Lower leg skin (tissue), 4 donors: ENCODE measurements at regions not wholly inside any gene's neighbourhood (a gene's known extent, or its start where the extent isn't known, plus 50 kb on each side); places are given as distances from the start of the nearest gene placed in this dataset.

ENCODE experiments used
- DNase-seq, 2 donors: peaks; one replicate each; pipeline ENCODE4 v3.0.0-alpha.2; 2019; ENCODE audit warnings: low spot score in 2 of 2
- H3K4me3 ChIP-seq: fragments of 200-600 bp; sonication (generic); 2 replicates; pipeline ENCODE4 v1.5.1; 2017; ENCODE audit warnings: mild to moderate bottlenecking, low read depth; ENCODE audit not compliant: poor library complexity, severe bottlenecking
- POLR2A ChIP-seq, 2 donors: fragments of 450-650 bp; IDR thresholded peaks; one replicate each; pipeline ENCODE4 v1.6.1; 2016 to 2017; ENCODE audit warnings: antibody characterized with exemption in 2 of 2, mild to moderate bottlenecking in 1 of 2, moderate library complexity in 1 of 2
- WGBS, 2 donors: methylation state at CpG; one replicate each; pipeline ENCODE4 v1.1.5; 2018; 5-methylcytosine and 5-hydroxymethylcytosine counted together
- intact Hi-C: fragments of 100-400 bp; cut with DNase I; formaldehyde crosslinking; loops from one replicate; pipeline ENCODE4 v1.15.0; 2023; ENCODE audit warnings: low total_unique reads
- TF ChIP-seq, protein P1 (sequence below), 3 donors: fragments of 450-650 bp; IDR thresholded peaks; one replicate each; pipeline ENCODE4 v1.5.1; 2016; ENCODE audit warnings: antibody characterized with exemption in 3 of 3, mild to moderate bottlenecking in 3 of 3, moderate library complexity in 2 of 3

DNA sequence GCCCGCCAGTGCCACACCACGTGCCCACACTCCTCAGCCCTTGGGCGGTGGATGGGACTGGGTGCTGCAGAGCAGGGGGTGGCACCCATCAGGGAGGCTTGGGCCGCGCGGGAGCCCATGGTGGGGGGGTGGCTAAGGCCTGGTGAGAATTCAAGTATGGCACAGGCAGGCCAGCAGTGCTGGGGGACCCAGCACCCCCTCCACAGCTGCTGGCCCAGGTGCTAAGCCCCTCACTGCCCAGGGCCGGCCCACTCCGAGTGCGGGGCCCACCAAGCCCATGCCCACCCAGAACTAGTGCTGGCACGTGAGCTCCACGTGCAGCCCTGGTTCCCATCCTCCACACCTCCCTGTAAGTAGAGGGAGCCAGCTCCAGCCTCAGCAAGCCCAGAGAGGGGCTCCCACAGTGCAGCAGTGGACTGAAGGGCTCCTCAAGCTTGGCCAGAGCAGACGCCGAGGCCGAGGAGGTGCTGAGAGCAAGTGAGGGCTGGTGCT is 1091.1 kb upstream of the GJE1 start:
- intact Hi-C loops: no loop called here
- no peak overlapping the region for H3K4me3 ChIP-seq
- WGBS, 2 donors: 91 to 96% methylated on average over 6 to 9 of the region's 14 CpGs
- DNase-seq: no peak
- TF ChIP-seq, protein P1, sequence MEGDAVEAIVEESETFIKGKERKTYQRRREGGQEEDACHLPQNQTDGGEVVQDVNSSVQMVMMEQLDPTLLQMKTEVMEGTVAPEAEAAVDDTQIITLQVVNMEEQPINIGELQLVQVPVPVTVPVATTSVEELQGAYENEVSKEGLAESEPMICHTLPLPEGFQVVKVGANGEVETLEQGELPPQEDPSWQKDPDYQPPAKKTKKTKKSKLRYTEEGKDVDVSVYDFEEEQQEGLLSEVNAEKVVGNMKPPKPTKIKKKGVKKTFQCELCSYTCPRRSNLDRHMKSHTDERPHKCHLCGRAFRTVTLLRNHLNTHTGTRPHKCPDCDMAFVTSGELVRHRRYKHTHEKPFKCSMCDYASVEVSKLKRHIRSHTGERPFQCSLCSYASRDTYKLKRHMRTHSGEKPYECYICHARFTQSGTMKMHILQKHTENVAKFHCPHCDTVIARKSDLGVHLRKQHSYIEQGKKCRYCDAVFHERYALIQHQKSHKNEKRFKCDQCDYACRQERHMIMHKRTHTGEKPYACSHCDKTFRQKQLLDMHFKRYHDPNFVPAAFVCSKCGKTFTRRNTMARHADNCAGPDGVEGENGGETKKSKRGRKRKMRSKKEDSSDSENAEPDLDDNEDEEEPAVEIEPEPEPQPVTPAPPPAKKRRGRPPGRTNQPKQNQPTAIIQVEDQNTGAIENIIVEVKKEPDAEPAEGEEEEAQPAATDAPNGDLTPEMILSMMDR (IDR thresholded peaks at IDR 0.05): no peak
- TF ChIP-seq POLR2A (IDR thresholded peaks at IDR 0.05): no peak

DNA sequence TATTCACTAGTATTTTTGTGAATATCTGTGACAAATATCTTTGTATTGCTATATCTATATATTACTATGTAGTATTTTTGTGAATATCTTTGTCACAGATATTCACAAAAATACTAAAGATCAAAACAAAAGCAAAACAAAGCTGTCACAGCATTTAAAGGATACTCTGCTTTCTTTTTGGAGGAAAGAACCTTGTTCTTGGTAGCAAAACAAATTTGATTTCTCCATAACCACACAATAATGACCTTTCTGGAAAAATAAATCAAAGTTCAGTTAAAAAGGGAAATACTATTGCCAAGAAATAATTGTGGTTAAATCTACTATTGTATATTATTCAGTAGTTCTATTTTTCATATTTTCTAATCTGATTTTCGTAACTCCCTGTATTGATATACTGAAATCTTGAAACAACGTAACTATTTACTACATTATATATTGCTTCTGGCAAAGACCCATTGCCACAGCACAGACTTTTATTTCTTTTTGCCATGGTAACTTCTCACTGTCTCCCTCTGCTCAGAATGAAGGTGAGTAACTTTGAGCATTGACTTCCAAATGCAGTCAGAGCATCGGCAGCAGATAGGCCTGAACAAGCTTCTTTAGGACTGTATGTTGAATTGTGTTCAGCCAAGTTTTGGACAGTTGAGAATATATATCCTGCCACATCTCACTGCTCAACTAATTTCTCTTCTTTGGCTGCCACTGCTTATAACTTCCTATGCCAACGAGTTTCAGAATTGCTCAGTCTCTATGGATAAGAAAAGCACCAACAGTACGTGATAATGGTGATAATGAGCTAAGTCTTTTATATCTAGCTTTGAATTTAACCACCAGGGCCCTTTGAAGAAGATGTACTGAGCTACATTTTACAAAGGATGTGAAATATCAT is 1097.2 kb upstream of the GJE1 start:
- 77% methylated on average over 5 of the region's 5 CpGs for WGBS, 2 donors
- no peak overlapping the region for H3K4me3 ChIP-seq
- intact Hi-C loops: no loop called here
- TF ChIP-seq, protein P1 (IDR thresholded peaks at IDR 0.05): no peak
- TF ChIP-seq POLR2A (IDR thresholded peaks at IDR 0.05): no peak
- DNase-seq: no peak

DNA sequence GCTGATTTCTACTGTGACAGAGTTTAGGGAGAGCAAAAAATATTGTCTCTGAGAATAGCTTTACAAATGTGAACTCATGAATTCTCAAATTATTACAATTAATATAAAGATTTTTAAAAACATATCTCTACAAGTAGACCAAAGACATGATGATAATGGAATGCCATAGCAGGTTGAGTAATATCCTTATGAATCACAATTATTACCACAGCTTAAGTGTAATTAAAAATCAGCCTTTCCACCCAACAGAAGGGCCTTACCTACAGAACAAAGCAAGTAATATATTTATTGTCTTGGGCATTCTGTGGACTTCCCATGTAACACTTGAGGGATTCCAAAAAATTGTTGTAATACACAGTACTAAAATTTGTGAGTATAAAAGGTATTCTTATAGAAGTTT is 1099.6 kb upstream of the GJE1 start:
- TF ChIP-seq POLR2A (IDR thresholded peaks at IDR 0.05): no peak
- no peak overlapping the region for H3K4me3 ChIP-seq
- intact Hi-C loops: no loop called here
- no peak for DNase-seq

DNA sequence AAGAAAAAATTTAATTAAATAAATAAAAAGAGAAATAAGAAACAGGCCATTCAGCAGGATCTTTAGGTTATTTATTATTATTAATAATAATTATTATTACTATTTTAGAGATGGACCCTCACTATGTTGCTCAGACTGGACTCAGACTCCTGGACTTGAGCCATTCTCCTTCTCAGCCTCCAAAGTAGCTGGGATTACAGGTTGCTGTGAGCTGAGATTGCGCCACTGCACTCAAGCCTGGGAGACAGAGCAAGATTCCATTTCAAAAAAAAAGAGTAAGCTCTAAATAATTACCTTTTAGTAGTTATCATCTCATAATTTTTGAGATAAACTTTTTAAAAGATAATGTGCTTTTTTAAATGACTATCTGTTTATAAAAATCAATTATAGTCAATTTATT is 1102.8 kb upstream of the GJE1 start:
- 97 to 98% methylated on average over 1 of the region's 1 CpG for WGBS, 2 donors
- intact Hi-C loops: loop anchor here (5.0 kb wide), 1 partner anchor 1023 kb away; no protein-coding TSS in a partner anchor
- DNase-seq: no peak
- H3K4me3 ChIP-seq: no peak overlapping the region
- TF ChIP-seq, protein P1 (IDR thresholded peaks at IDR 0.05): no peak
- no peak for TF ChIP-seq POLR2A (IDR thresholded peaks at IDR 0.05)

DNA sequence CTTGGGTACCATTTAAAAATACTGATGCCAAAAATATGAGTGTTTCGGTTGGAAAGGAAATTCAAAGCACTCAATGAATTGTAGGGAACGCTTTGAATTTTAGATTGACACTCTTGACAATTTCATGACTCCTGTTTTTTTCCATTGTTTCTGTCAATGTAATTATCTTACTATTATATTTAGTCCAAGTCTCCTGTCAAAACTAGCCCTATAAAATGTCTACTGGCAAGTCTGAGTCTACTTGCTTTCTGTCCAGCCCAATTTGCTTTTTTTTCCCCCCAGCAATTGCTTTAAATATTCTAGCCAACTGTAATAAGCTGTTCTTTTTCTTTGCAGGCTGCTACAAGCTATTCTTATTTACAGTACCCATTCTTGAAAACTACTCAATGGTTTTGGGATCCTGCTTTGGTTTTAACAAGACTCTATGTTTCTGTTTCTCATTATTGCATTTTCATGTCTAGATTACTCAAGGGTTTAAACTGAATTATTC is 1103.9 kb upstream of the GJE1 start:
- no peak for DNase-seq
- intact Hi-C loops: loop anchor here (5.0 kb wide), 1 partner anchor 1022 kb away; no protein-coding TSS in a partner anchor
- WGBS, 2 donors: 17 to 25% methylated on average over 2 of the region's 2 CpGs
- no peak overlapping the region for H3K4me3 ChIP-seq
- TF ChIP-seq, protein P1 (IDR thresholded peaks at IDR 0.05): no peak
- TF ChIP-seq POLR2A (IDR thresholded peaks at IDR 0.05): no peak

DNA sequence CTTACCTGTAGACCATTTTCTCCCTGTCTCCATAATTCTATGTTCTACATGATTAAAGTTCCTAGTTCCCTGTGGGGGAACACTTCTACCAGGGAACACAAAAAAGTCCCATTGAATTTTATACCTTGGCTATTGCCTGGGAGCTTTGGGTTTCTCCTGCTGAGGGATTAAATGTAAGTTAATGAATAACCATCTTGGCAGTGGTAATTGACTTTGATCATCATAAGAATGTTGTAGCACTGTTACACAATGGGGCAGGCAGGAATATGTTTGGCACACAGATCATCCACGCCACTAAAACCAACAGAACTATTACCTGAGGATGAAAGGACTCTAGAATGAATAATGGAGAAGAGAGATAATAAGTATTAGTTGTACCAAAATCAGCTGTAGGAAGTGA is 1106.2 kb upstream of the GJE1 start:
- intact Hi-C loops: loop anchor here (2.0 to 5.0 kb wide), 2 partner anchors 50 to 1019 kb away; no protein-coding TSS in a partner anchor
- WGBS, 2 donors: 61 to 74% methylated on average over 1 of the region's 1 CpG
- no peak for TF ChIP-seq POLR2A (IDR thresholded peaks at IDR 0.05)
- TF ChIP-seq, protein P1 (IDR thresholded peaks at IDR 0.05): no peak
- no peak for DNase-seq
- no peak overlapping the region for H3K4me3 ChIP-seq
